OCI-LY3 (cell line): ENCODE measurements at regions not wholly inside any gene's neighbourhood (a gene's known extent, or its start where the extent isn't known, plus 50 kb on each side); places are given as distances from the start of the nearest gene placed in this dataset.

Source experiments
- CTCF ChIP-seq: fragments of 200-600, 300-600 bp; sonication (generic); IDR thresholded peaks from 2 replicates; pipeline ENCODE4 v1.5.1; 2014; ENCODE audit warnings: antibody characterized with exemption, low read length, low read depth
- EZH2phosphoT487 ChIP-seq: fragments of 200-600 bp; shearing (Covaris generic); IDR thresholded peaks from 2 replicates; pipeline ENCODE4 v1.6.1; 2018; ENCODE audit warnings: antibody characterized with exemption, mixed run types, low read depth

- TF ChIP-seq EZH2phosphoT487 (no peak), CTCF (no peak)
Measured at GRCh38 chr4:156473151-156473550, 498.4 kb downstream of the PDGFC start.
